HuH-7.5 (cell line): ENCODE measurements at regions not wholly inside any gene's neighbourhood (a gene's known extent, or its start where the extent isn't known, plus 50 kb on each side); places are given as distances from the start of the nearest gene placed in this dataset.
"Not testable (repeated sequence)": the region's sequence is repeated elsewhere in the genome, so short reads cannot be mapped to it uniquely, and the experiment has no call there.

Source experiments
- DNase-seq: peaks from one replicate; pipeline ENCODE4 v3.0.0; 2011; ENCODE audit warnings: low spot score

DNA sequence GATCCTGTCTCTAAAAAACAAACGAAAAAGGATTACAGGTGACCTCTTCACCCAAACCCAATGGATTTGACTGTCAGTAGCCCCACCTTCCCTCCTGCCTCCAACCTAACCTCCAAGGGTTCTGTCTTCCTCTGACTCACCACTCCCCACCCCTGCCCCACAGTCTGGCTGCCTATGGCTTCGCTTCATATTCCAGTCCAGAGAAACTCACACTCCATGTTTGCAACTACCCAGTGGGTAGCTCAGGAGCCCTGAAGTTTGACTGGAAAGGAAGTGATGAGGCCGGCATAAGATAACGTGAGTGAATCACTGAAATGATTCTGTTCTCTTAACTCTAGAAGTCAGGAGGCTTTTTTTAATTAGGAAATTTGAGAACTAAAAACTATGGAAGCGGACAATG, 303.9 kb downstream of the FOXO1 start:
- DNase-seq: no peak

DNA sequence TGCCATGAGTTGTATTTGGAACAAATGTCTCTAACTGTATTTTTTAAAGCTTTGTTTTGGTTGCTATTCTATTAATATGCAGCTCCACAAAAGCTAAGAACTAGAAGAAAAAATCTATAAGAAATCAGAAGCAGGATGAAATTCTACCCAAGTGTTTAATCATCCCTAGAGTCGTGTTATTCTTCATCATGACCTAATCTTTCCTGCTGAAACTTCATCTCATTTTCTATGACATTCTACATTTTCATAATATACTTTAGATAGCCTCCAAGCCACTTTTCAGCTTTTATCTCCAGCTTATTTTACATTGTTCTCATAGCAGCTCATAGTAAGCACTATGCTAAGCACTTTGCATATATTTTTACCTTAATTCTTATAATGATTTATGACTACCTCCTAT, 302.8 kb downstream of the FOXO1 start:
- DNase-seq: no peak

DNA sequence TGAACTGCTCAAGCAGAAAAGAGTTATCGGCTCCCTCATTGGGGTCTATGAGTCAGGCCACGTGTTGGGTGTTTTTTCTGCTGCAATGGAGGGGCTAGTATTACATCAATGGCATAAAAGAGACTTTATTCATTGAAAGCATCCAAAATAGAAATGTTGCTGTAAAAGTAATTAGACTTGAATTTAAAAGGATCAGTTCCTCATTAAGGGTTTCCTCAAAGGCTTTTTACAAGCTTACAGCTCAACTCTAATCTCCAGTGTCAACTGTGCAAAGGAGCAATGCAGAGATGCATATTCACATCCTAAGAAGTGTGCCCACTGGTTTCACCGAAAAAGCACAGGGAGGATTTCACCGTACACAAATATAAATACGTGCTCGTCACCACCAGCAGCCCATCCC, 300.3 kb downstream of the FOXO1 start:
- DNase-seq: no peak

DNA sequence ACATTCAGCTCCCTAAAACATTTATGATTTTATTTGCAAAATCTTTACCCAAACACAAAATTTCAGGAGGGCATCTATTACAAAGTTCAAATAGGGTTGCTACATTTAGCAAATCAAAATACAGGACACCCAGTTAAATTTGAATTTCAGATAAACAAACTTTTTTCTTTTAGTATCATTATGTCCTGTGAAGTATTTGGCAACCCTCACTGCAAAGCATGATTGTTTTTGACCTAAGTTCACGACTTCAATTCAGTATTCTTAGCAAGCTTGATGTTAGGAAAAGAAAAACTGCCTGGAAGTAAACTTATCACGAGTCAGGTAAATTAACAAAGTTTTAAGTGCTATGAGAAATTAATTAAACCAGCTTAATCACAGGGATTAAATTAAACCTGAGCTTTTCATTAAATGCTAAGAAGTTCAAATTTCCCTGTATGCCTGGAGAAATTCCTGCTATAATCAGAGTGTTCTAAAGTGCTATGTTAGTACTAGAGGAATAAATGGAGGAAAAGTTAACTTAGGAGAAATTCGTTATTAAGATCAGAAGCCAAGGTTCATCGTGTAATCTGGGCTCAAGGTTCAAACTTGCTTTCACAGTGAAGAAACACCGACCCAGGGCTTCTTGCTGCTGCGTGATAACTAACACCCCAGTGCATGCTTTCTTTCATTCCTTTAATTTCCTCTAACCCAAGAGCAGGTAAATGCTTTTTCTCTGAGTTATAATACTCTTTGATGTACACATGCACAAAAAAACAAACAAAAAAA, 298.1 kb downstream of the FOXO1 start:
- no peak for DNase-seq

DNA sequence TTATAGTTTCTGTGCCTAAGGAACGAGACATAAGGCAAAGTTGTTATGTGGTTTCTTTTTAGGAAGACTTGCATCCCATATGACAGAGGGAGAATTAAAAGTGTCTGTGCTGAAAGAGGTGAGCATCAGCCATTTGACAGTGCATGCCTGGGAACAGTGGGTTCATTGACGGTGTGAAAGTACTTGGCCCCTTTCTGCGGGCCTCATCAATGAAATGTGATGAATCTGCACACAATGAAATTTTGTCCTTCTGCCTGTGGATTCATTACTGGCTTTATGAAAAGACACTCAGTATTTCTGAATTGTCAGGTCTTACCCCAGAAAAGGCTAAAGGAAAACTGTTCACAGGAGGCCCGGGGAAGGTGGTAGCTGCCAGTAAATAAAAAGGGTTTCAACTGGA, 295.8 kb downstream of the FOXO1 start:
- DNase-seq: no peak

DNA sequence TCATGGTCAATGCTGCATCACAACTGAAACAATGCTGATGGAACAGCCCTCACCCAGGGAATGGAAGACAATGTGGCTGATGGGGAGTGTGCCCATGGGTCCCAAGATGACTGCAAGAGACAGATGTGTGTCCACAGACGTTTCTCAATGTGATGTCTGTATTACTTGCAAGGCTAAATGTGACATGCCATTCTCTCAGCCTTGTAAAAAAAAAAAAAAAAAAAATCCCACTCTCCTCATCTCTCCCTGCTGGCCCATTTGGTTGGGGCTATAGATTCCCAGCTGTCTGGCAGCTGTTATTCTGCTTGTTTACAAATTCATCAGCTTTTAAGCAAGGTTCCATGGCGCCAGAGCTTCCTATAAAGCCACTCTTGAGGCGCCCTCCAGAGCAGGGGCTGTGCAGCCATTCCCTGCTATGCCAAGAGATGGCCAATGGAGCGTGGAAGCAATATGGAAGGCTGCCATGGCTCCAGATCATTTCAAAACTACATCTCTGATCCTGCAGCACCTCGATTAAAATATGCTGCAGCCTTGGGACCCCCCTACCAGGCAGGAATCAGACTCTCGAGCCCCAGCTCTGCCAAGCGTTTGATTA, 294.8 kb downstream of the FOXO1 start:
- DNase-seq: no peak

DNA sequence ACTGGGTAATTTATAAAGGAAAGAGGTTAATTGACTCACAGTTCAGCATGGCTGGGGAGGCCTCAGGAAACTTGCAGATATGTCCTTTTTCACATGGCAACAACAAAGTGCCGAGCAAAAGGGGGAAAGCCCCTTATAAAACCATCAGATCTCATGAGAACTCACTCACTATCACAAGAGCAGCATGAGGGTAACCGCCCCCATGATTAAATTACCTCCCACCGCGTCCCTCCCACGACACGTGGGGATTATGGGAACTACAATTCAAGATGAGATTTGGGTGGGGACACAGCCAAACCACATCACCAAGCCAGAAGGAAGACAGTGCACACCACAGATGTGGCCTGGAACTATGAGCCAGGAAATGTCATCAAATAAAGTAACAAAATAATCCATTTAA, 292.8 kb downstream of the FOXO1 start:
- not testable (repeated sequence) for DNase-seq

DNA sequence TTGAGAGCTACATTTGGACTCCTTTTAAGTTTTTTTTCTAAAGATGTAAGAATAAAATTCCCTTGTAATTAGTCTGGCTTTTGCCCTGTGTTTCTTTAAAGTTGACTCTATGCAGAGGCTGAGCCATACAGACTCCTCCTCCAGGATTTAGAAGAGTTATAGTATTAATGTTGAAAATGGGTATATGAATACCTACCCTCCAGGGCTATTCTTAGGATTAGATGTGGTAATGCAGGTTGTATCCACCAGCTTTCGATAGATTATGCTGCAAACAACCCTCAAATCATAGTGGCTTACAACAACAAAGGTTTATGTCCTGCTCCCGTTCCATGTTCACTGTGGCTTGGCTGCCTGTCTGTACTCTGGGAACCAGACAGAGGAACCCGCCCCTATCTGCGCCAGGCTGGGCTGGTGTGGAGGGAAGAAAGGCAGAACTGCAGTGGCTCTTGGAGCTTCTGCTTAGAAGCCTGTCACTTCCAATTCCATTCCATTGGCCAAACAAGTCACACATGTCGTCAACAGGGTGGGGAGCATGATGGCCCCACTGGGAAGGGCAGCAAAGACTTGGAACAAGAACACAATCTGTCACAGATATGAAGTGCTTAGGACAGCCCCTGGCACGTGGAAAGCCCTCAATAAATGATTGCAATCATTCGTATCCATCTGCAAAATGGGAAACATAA, 290.8 kb downstream of the FOXO1 start:
- DNase-seq: no peak

DNA sequence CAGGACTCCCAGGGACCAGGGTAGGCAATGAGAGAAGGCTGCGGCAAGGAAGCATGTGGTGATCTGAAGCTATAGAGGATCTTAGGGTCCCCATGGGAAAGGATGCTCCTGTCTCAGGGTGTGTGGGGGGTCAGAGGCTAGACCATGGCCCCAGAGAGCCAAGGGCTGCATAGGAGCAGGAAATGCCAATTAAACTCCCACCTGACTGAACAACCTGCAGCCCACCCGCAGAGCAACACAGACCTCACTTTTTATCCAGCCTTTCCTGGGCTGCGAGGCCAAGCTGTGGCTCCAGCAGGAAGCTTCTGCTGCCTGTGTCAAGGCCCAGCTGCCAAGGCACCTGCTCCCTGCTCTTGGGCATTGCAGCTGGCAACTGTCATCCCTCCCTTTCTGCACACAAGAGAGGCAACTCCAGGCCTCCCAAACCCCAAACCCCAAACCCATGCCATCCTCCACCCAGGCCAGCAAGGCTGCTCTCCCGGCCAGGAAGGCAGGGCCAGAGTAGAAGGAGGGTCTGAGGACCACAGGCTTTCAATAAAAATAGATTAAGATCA, 290.1 kb downstream of the FOXO1 start:
- DNase-seq: no peak

DNA sequence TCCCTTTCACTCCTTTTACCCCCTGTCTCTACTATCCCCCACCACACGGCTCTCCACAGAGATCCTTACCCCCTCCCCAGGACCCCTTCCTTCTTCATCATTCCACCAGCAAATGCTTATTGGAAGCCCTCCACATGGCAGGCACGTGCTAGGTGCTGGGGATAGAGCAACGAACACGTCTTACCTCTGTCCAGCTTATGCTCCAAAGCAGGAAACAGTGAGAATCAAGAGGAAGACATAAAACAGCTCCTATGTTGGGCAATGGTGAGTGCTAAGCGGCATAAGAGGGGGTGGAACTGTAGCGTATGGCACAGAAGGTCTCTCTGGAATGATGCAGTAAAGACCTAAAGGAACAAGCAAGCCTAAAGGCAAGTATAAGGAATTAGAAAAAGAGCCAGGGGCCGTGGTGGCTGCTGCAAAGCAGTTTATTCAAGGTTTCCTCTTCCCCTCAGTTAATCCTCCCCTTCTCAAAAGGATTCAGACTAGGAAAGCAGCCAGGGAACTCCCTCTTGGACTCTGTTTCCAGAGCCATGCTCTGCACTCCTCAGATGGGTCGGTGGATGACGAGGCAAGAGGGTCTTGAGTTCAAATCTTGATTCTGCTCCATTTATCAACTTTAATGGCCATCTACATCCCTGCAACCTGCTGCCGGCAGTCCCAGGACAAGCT, 289.4 kb downstream of the FOXO1 start:
- no peak for DNase-seq

DNA sequence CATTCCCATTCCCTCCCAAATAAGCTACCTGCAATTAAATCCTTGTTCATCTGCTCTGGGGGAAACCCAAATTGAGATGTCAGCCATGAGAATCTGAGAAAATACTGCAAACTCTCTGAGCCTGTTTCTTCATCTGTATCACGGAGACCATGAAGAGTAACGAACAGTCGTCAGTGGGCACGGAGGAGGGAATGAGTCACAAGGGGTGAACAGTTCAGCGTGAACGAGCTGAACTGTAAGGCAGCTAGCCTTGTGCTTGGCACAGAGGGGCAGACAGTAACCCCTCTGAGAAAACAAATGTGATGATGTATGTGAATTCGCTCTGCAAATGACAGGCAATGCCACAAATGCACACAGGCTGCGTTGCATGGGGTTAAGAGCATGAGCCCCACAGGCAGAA, 288.7 kb downstream of the FOXO1 start:
- no peak for DNase-seq

DNA sequence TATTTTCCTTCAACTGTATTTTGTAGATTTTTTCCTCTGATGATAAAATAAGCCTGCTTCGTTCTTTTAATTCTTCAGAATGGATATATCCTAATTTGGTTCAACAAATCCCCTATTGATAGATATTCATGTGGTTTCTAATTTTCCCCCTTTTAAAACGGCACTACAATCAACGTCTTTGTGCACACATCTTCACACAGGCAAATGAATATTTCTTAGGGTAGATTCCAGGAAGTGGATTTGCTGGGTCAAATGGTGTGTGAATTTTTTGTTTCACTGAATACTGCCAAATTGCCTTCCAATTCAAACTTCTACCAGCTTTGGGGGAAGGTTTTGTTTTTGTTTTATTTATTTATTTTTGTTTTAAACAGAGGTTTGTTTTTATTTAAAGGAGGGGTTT, 287.2 kb downstream of the FOXO1 start:
- no peak for DNase-seq

DNA sequence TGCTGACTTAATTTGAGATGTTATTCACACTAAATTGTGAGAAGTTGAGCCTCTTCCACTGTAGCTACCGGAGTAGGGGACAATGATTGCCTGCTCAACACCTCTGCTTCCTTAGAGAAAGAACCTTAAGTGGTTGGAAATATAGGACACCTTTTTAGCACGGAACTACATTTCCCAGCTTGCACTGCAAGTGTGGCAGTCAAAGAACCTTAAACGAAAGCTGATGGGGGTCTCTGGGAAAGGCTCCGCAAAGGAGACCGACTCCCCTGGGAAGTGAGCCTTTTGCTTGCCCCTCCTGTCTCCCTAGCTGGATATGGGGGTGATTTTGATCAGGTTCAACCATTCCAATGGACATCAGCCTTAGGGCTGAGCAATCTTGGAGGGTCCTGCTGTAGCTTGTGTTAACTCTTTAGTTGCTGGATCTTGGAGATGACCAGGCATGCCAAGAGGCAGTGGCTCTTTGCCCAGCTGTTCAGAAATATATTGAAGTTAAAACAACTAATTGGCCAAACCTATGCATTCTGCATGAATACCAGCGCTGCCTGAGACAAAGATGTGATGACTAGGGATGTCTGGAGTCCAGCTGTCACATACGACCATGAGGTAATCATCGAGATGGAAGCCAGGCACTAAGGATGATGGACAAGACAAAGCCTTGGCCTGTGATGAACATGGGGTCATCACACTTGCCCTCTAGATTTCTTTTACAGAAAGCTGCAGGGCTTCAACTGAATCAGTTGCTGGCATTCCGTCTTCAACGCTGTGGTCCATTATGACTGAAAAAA, 286.5 kb downstream of the FOXO1 start:
- no peak for DNase-seq

DNA sequence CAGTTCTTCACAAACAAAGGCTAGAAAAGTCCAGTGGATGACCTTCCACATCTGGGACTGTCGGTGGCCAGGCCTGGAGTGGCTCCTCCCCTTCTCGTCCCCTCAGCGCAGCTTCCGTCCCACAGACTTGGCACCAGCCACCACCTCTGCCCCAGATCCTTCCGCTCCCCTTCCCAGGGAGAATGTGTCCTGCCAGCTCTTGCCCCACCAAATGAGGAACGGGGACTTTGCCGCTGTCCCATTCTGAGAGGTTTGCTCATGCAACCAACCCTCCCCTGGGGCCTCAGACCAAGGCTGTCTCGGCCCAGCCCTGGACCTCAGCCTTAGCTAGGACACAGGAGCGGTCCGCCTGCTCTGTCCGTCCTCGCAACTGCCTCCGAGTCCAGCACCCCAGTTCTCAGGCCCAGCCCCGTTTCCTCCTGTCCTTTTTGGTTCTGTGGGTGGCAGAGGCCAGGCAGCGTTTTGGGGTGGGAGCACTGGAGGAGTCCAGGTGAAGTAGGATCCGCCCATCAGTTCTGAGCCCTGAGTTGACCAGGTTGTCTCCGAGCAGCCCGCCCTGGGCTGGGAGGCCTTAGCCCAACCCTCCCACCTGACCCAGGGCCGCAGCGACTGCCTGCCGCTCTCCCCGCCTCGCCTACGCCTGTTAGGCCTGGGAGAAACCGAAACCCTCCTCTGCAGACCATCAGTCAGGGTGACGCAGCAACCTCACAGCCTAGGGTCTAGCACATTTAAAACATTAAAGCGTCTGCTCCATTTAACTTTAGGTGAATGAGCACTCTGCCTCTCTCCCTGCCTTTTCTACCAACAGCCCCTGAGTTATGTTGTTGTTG, 284.3 kb downstream of the FOXO1 start:
- no peak for DNase-seq

DNA sequence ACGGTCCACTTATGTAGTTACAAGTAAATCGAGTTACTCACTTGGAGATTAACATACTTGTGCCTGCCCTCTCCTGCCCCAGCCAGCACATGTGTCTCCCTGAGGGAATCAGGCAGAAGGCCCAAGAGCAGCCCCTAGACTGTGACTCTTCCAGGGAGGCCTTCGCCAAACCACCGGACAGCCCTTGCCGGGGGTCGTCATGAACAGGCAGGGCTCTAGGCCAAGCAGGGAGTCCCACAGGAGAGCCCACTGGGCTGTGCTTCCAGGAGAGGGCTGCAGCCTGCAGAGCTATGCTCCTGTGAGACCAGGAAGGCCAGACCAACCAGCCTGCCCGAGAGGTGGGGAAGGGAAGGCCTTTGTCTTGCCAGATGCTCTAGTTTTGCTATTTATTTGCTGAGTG, 283.3 kb downstream of the FOXO1 start:
- DNase-seq: no peak

DNA sequence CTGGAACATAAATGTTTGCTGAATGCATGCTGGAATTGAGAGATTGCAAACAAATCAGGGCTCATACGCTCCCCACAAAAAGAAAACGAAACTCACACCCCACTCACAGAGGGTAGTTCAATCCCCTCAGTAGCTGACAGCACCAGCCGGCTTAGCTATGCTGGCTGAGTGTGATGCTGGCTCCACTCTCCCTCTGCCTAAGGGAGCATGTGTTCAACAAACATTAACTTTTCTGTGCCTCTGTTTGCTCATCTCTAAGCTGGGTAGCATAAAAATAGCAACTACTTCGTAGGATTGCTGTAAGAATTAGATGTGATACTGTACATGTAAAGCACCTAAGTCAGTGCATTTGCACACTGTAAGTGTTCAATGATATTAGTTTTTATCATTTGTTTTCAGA, 282.6 kb downstream of the FOXO1 start:
- DNase-seq: no peak

DNA sequence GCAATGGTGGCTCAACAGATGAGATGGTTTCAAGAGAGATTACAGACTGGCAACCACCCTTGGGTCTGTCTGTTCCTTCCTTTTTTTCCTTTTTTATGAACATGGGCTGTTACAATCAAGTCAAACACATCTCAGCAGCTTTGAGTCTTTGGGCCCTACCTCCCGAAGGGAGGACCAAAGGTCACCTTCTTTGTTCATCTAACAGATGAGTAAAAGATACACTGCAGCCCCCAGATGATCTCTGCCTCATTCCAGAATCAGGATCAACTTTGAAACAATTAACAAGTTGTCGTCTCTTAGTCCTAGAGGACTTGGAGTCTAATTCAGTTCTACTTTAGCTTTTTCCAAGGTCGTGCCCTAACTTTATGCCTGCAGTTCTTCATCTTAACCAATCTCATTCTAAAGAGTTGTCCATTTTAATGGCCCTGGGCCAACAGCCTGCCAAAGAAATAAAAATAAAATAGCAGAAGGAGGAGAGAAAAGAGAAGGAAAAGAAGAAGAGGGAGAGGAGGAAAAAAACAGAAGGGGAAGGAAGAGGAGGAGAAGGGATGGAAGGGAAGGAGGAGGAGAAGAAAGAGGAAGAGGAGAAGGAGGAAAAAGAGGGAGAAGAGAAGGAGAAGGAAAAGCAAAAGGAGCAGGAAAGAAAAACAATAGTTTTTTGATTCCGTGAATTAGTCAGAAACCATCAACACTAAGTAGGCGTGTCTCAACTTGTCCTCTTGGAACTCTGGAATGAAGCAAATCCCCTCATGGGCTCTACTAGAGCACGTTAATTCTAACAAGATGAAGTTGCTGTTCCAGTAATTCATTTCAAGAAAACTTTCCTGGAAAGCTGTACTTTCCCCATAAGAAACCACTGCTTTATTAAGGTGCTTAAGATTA, 281.2 kb downstream of the FOXO1 start:
- no peak for DNase-seq

DNA sequence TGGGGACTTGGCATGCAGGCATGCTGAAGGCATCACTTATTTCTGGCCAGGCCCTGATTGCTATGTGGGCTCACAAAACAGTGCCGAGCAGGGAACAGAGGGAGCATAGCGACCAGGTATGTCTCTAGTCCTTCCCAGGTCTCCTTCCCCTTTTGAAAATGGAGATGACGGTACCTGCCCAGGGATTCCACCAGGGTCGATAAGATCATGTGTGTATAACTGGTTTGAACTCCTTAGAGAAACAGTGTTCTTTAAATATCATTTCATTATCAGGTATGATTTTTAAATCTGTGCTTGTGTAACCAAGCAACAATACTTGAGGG, 280.6 kb downstream of the FOXO1 start:
- DNase-seq: no peak

DNA sequence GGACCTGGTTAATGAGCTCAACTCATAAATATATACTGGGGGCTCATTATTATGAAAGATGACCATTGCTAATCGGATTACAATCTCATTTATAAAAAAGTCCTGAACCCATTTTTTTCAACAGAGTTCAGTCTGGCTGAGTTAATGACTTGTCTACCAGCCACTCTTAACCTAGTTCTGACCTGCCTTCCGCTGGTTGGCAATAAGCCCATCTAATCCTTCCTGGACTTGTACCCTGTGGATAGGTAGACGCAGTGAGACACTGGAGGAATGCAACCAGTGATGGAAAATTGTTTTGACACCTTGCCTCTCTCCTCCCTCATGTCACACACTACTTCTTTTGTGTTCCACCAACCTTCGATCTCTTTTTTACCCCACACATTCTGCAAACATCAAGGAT, 279.9 kb downstream of the FOXO1 start:
- DNase-seq: no peak

DNA sequence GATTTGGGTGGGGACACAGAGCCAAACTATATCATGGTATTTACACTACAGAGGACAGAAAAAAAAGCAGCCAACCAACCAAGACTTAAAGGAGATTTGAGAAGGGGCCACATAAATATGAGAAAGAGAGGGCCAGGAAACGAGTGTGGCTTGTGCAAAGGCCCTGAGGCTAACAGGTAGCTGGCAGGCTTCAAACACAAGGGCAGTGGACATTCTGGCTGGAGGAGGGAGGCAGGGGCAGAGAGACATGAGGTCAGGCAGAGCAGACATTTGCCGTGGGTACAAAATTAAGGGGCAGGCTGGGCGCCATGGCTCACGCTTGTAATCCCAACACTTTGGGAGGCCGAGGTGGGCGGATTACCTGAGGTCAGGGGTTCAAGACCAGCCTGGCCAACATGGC, 278.7 kb downstream of the FOXO1 start:
- no peak for DNase-seq
